Activated CD4-positive, alpha-beta T cell treated with anti-CD3 and anti-CD28 coated beads, Interleukin-2, amount 50 U/mL, for 24 hours (primary cell): ENCODE measurements at regions not wholly inside any gene's neighbourhood (a gene's known extent, or its start where the extent isn't known, plus 50 kb on each side); places are given as distances from the start of the nearest gene placed in this dataset.
A peak's percentile ranks its signal among the peaks of the same experiment; 100 is the strongest.

Experiments used
- DNase-seq, 2 donors: peaks; one replicate each; pipeline ENCODE4 v3.0.0-alpha.2; 2020; ENCODE audit warnings: low read depth in 1 of 2, low spot score in 1 of 2

GRCh38 chr14:76927971-76928700 lies 100.4 kb downstream of the IRF2BPL start:
- no peak for DNase-seq

- DNase-seq, result peak in 1 of 2 donors; percentile 58
Measured at GRCh38 chr14:76926521-76927251, 100.5 kb downstream of the LRRC74A start.

GRCh38 chr14:76925097-76925441 lies 98.9 kb downstream of the LRRC74A start:
- no peak for DNase-seq

DNA sequence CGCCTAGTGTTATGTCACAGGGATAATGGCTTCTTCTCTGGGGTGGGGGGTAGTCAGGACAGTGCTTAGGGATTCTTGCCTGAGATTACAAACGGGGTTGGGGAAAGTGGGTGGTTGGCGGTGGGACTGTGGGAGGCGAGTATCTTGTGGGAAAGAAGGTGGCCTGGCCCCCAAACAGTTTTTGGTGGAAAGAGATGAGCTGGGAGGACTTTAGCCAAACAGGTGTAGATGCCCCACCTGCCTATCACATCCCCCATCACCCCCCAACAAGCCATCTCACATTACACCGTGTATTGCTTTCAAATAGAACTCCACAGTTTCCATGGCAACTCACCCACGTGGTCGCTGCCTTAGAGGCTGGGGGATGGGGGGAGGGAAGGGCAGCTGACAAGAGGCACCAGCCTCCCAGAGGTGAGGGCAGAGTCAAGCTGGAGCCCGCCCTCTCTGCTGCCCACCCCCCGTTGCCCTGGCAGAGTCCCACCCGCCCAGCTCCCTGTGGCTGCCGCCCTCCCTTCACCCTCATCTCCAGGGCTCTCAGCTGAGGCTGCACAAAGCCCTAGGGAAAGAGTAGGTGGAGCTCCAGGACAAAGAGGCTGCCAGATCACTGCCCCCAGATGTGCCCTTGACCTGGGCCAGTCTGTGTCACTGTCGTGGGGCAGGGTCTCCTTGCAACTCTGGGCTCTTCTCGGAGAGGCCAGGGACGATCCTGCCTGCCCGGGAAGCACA lies 98.3 kb downstream of the LRRC74A start:
- DNase-seq, result no peak

DNA sequence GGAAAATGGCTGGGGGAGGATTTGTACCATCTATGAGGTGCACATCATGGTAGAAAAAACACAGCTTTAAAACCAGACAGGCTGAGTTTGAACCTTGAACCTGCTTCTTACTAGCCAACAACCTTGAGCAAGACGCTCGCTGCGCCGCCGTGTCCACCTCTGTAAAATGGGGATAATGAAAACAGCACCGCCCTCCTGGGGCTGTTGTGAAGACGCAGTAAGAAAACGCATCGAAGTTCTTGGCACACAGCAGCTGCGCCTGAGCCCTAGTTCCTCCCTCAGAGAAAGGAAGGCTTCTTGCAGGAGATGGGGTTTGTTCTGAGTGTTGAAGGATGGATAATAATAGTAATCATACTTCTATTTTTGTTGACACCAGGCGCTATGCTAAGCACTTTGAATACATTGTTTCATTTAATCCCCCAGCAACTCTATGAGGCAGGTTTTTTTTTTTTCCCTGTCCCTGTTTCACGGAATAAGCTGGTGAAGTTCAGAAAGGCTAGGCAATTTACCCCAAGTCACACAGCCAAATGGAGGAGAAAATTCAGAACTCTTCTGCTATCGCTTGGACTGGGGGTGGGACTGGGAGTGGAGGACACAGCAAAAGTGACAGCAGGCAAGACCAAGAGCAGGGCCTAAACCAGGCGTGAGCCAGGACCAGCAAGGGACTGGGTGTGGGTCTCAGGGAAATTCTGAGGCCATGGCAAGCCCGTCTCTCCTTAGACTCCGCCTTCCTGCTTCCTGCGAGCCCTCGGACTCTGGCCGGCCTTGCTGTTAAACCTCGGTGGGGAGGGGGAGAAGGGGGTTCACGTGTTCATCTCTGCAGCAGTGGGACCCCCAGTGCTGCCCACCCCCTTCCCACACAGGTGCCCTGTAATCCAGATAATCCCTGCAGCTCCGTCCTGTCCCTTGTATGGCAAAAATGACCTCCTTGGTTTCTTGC lies 97.5 kb downstream of the LRRC74A start:
- no peak for DNase-seq

DNA sequence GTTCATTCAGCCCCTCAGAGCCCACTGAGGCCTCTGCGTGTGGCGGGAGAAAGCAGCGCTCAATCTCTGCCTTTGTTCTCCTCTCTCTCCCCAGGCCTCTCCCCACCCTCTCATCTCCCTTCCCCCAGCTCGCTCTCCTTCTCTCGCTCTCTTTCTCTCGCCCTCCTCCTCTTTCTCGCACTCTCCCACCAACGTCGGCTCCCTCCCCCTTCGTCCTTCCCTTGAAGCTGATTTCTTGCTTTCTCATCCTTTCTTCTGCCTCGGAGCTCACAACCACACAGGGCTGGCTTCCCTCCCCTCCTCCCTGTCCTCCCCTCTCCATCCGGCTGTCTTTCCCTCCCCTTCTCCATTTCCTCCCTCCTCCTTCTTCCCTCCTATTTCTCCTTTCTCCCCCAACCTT lies 96.4 kb downstream of the LRRC74A start:
- no peak for DNase-seq

DNA sequence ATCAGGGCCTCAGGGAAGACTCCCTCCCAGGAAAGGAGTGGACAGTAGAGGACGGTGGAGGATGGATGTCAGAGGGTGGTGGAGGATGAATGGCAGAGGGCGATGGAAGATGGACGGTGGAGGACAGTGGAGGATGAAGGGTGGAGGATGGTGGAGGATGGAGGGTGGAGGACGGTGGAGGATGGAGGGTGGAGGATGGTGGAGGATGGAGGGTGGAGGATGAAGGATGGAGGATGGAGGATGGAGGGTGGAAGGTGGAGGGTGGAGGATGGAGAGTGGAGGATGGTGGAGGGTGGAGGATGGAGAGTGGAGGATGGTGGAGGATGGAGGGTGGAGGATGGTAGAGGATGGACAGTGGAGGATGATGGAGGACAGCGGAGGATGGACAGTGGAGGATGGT lies 95.9 kb downstream of the LRRC74A start:
- no peak for DNase-seq

- DNase-seq, result no peak
Measured at GRCh38 chr14:76921088-76921399, 94.8 kb downstream of the LRRC74A start.

DNA sequence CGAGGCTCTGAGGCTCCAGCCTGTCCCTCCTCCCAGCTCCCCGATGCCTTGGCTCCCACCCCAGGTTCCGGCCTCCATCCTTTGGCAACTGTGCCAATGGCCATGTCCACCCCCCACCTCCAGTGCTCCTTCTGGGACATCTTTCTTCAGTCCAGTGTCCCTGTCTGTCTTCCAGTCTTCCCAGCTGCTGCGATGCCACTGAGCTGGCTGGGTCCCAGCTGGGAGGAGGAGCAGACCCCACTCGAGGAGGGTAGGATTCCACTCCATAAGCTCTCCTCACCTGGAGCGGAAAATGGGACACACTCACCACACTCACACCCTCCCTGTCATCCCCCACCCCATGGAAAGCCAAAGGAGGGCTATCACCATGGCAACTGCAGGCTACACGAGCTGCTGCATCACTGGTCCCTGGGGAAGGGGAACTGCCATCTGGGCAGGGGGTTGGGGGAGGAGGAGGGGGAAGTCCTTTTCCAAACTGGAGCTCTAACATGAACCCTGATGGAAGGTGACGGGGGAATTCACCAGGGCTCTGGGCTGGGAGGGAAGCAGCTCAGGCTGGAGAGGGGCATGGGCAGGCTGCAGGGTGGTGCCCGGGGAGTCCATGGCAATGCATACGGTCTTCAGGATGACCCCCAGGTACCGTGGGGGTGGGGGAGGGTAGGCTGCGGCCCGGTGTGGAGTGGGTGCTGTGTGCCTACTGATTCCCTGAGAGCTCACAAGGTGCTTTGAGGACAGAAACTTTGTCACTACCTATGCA lies 94.3 kb downstream of the LRRC74A start:
- DNase-seq, result no peak

GRCh38 chr14:76919431-76920330 lies 93.5 kb downstream of the LRRC74A start:
- DNase-seq, result peak in 1 of 2 donors; percentile 37
